Astrocyte (in vitro differentiated cells and primary cell): ENCODE measurements at regions not wholly inside any gene's neighbourhood (a gene's known extent, or its start where the extent isn't known, plus 50 kb on each side); places are given as distances from the start of the nearest gene placed in this dataset.

Source experiments
- DNase-seq: peaks from one replicate; pipeline ENCODE4 v3.0.0-alpha.2; 2010; ENCODE audit warnings: low read depth
- FAIRE-seq: peaks from 2 replicates; lab custom pipeline; 2011; peaks lifted over from hg19 to GRCh38; lab: Jason Lieb, UNC
- H2AFZ ChIP-seq: 2 replicates; pipeline ENCODE4 v1.6.0; 2012; ENCODE audit warnings: low read depth, low read length, inconsistent platforms
- H3K27ac ChIP-seq: 2 replicates; pipeline ENCODE4 v1.5.1; 2011; ENCODE audit warnings: low read depth, low read length, inconsistent platforms
- H3K27me3 ChIP-seq: 2 replicates; pipeline ENCODE4 v1.6.0; 2011; ENCODE audit warnings: low read length, inconsistent platforms; ENCODE audit not compliant: insufficient read depth
- H3K36me3 ChIP-seq: 2 replicates; pipeline ENCODE4 v1.5.1; 2011; ENCODE audit warnings: low read length, inconsistent platforms; ENCODE audit not compliant: insufficient read depth
- H3K4me1 ChIP-seq: 2 replicates; pipeline ENCODE4 v1.5.1; 2011; ENCODE audit warnings: low read length, inconsistent platforms; ENCODE audit not compliant: insufficient read depth
- H3K4me2 ChIP-seq: 2 replicates; pipeline ENCODE4 v1.6.0; 2012; ENCODE audit warnings: low read length, inconsistent platforms
- H3K4me3 ChIP-seq: 2 replicates; pipeline ENCODE4 v1.5.1; 2011; ENCODE audit warnings: low read depth, mild to moderate bottlenecking, low read length, inconsistent platforms; ENCODE audit not compliant: insufficient read depth
- H3K79me2 ChIP-seq: 2 replicates; pipeline ENCODE4 v1.6.0; 2012; ENCODE audit warnings: mild to moderate bottlenecking, low read length, inconsistent platforms; ENCODE audit not compliant: insufficient read depth
- H3K9ac ChIP-seq: 2 replicates; pipeline ENCODE4 v1.6.0; 2012; ENCODE audit warnings: mild to moderate bottlenecking, low read length, inconsistent platforms
- H3K9me3 ChIP-seq: 2 replicates; pipeline ENCODE4 v1.5.1; 2012; ENCODE audit warnings: low read depth, mild to moderate bottlenecking, low read length, inconsistent platforms; ENCODE audit not compliant: insufficient read depth
- H4K20me1 ChIP-seq: 2 replicates; pipeline ENCODE4 v1.6.0; 2012; ENCODE audit warnings: low read length, inconsistent platforms; ENCODE audit not compliant: insufficient read depth
- H3K27ac Mint-ChIP-seq: one replicate; pipeline ENCODE4 v1.8.0; 2021; ENCODE audit warnings: mild to moderate bottlenecking, mixed read lengths; ENCODE audit not compliant: unreplicated experiment
- H3K27me3 Mint-ChIP-seq: one replicate; pipeline ENCODE4 v1.8.0; 2021; ENCODE audit warnings: low read depth, mixed read lengths; ENCODE audit not compliant: unreplicated experiment
- H3K36me3 Mint-ChIP-seq: one replicate; pipeline ENCODE4 v1.8.0; 2021; ENCODE audit warnings: low read depth, mixed read lengths; ENCODE audit not compliant: unreplicated experiment
- H3K4me1 Mint-ChIP-seq: one replicate; pipeline ENCODE4 v1.8.0; 2021; ENCODE audit warnings: low read depth, mixed read lengths; ENCODE audit not compliant: unreplicated experiment
- H3K4me3 Mint-ChIP-seq: one replicate; pipeline ENCODE4 v1.8.0; 2021; ENCODE audit warnings: mild to moderate bottlenecking, moderate library complexity, mixed read lengths; ENCODE audit not compliant: unreplicated experiment
- H3K9me3 Mint-ChIP-seq: one replicate; pipeline ENCODE4 v1.8.0; 2021; ENCODE audit warnings: mild to moderate bottlenecking, mixed read lengths; ENCODE audit not compliant: unreplicated experiment
- EZH2 ChIP-seq: IDR thresholded peaks from 2 replicates; pipeline ENCODE4 v1.6.1; 2012; ENCODE audit warnings: mild to moderate bottlenecking, low read length, inconsistent platforms; ENCODE audit not compliant: insufficient read depth
- TF ChIP-seq, protein P1 (sequence below): IDR thresholded peaks from 2 replicates; pipeline ENCODE4 v1.5.1; 2011; ENCODE audit warnings: low read depth, mild to moderate bottlenecking, inconsistent platforms, low read length, moderate library complexity; ENCODE audit not compliant: insufficient read depth

DNA sequence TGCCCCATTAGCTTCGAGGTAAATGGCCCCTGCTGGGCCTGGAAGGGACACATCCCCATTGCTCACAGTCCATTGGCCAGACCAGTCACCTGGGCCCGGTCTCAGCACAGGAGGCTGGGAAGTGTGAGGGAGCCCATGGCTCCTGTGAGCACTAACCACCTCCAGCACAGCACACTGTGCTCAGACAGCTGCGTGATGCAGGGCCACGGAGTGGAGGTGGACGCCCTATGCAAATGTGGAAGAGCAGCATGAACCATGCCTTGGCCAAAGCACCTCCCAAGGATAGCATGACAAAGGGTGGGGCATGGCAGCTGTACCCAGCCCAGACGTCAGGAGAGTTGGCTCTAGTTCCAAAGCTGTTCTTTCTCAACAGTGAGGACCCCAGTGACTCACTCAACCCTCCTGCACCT is 120.1 kb upstream of the ZMIZ1 start:
- peaks cover 17% of the 10 kb centered on the region for H3K4me1 ChIP-seq
- TF ChIP-seq, protein P1, sequence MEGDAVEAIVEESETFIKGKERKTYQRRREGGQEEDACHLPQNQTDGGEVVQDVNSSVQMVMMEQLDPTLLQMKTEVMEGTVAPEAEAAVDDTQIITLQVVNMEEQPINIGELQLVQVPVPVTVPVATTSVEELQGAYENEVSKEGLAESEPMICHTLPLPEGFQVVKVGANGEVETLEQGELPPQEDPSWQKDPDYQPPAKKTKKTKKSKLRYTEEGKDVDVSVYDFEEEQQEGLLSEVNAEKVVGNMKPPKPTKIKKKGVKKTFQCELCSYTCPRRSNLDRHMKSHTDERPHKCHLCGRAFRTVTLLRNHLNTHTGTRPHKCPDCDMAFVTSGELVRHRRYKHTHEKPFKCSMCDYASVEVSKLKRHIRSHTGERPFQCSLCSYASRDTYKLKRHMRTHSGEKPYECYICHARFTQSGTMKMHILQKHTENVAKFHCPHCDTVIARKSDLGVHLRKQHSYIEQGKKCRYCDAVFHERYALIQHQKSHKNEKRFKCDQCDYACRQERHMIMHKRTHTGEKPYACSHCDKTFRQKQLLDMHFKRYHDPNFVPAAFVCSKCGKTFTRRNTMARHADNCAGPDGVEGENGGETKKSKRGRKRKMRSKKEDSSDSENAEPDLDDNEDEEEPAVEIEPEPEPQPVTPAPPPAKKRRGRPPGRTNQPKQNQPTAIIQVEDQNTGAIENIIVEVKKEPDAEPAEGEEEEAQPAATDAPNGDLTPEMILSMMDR: no peak
- TF ChIP-seq EZH2: no peak
- H3K79me2 ChIP-seq: no peaks in the 10 kb centered on the region
- H3K9ac ChIP-seq: no peak overlapping the region
- no peaks in the 10 kb centered on the region for H3K36me3 Mint-ChIP-seq
- H3K4me2 ChIP-seq: no peak overlapping the region
- no peak overlapping the region for H3K4me3 ChIP-seq
- peaks cover 53% of the 10 kb centered on the region for H3K27me3 Mint-ChIP-seq
- H3K27ac Mint-ChIP-seq: no peak overlapping the region
- peaks cover 3% of the 10 kb centered on the region for H3K9me3 Mint-ChIP-seq
- peaks cover 19% of the 10 kb centered on the region for H3K4me1 Mint-ChIP-seq
- no peak overlapping the region for H3K27ac ChIP-seq
- DNase-seq (no peak), FAIRE-seq (no peak)
- H3K4me3 Mint-ChIP-seq: no peak overlapping the region
- no peaks in the 10 kb centered on the region for H4K20me1 ChIP-seq
- H3K27me3 ChIP-seq: peaks cover 12% of the 10 kb centered on the region
- H2AFZ ChIP-seq: no peak overlapping the region
- H3K36me3 ChIP-seq: no peaks in the 10 kb centered on the region
- no peaks in the 10 kb centered on the region for H3K9me3 ChIP-seq

DNA sequence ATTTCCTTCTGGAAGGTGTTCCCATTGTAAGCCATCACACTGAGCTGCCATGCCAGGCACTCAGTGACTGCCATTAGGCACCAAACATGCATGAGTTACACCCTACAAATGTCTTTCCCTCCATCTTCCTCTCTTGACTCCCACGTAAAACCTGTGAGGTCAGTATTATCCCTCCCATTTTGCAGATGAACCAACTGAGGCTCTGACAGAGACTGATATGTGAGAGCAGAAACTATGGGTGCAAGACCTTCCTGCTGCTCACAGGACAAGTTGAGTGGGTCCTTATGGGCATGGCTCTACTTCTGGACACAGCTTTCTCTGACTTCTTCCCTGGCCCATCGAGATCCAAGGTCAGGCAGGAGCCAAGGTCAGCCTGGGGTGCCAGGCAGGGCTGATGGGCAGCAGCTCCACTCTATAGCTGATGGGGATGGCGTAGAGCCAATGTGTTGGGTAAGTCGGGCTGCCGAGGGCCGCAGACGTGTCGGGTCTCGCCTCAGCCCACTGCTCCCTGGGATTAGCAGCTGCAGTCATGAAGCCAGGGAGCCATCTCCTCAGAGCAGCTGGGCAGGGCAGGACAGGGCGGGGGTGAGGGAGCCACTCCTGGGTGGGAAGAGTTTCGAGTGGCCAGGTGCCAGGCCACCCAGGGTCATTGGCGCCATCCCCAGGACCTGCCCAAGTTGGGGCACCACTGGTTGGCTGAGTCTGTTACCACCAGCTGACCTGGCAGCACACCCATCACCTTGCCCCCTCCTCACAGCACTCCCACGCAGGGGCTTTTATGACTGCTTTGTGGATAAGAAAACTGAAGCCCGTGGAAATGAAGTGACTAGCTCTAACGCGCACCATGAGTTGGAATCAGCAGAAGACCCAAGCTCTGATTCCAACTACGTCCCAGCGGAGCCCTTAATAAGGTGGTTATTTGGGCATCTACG is 117.8 kb upstream of the ZMIZ1 start:
- no peaks in the 10 kb centered on the region for H3K36me3 ChIP-seq

More for the DNA sequence above, 117.8 kb upstream of the ZMIZ1 start:
- Mint-ChIP-seq H3K36me3 (no peaks in the 10 kb centered on the region), H3K27me3 (peaks cover 63% of the 10 kb centered on the region), H3K4me3 (no peak overlapping the region), H3K4me1 (peaks cover 12% of the 10 kb centered on the region), H3K27ac (no peak overlapping the region), H3K9me3 (peaks cover 3% of the 10 kb centered on the region)
- FAIRE-seq: no peak
- H3K27me3 ChIP-seq: peaks cover 12% of the 10 kb centered on the region
- H3K4me3 ChIP-seq: no peak overlapping the region
- no peaks in the 10 kb centered on the region for H3K9me3 ChIP-seq
- no peak overlapping the region for H3K27ac ChIP-seq
- H2AFZ ChIP-seq: no peak overlapping the region
- H4K20me1 ChIP-seq: no peaks in the 10 kb centered on the region
- H3K4me2 ChIP-seq: no peak overlapping the region
- peaks cover under 1% of the 10 kb centered on the region for H3K4me1 ChIP-seq
- TF ChIP-seq EZH2: no peak
- TF ChIP-seq, protein P1: no peak
- no peaks in the 10 kb centered on the region for H3K79me2 ChIP-seq
- no peak overlapping the region for H3K9ac ChIP-seq
- DNase-seq: no peak
